RWPE1 (cell line): ENCODE measurements at regions not wholly inside any gene's neighbourhood (a gene's known extent, or its start where the extent isn't known, plus 50 kb on each side); places are given as distances from the start of the nearest gene placed in this dataset.

Experiments
- CTCF ChIA-PET: fragments of 350-600 bp; sonication (Branson Sonifier 250); formaldehyde crosslinking; extraction: SDS; loops from one replicate; lab custom pipeline; 2021; lab: Yijun Ruan, JAX
- POLR2A ChIA-PET: fragments of 400-600 bp; formaldehyde crosslinking; extraction: SDS; loops from one replicate; lab custom pipeline; 2020; ENCODE audit warnings: antibody characterized with exemption; ENCODE audit not compliant: low non-redundant PET; lab: Yijun Ruan, JAX
- DNase-seq: peaks from one replicate; pipeline ENCODE4 v3.0.0; 2012; ENCODE audit warnings: low spot score
- H3K27ac ChIP-seq: fragments of 450-650 bp; 2 replicates; pipeline ENCODE4 v1.5.1; 2017
- CTCF ChIP-seq: fragments of 450-650 bp; conservative IDR thresholded peaks from 2 replicates; pipeline ENCODE4 v1.5.1; 2017; ENCODE audit warnings: low read depth, mild to moderate bottlenecking

- no peak for DNase-seq
- H3K27ac ChIP-seq = no peak overlapping the region
- no peak for TF ChIP-seq CTCF
- POLR2A ChIA-PET = no interaction called here
- CTCF ChIA-PET = no interaction called here
Measured at GRCh38 chr18:76121011-76121410, 374.0 kb downstream of the ZNF516 start.

GRCh38 chr18:76115580-76115979, 379.5 kb downstream of the ZNF516 start:
- POLR2A ChIA-PET = no interaction called here
- no peak overlapping the region for H3K27ac ChIP-seq
- no peak for TF ChIP-seq CTCF
- no peak for DNase-seq
- CTCF ChIA-PET = no interaction called here

- CTCF ChIA-PET = no interaction called here
- no peak for TF ChIP-seq CTCF
- no peak overlapping the region for H3K27ac ChIP-seq
- DNase-seq = no peak
- POLR2A ChIA-PET = no interaction called here
Measured at GRCh38 chr18:76113101-76113500, 381.9 kb downstream of the ZNF516 start.

GRCh38 chr18:76102626-76103025, 392.4 kb downstream of the ZNF516 start:
- H3K27ac ChIP-seq = no peak overlapping the region
- ChIA-PET CTCF (no interaction called here), POLR2A (no interaction called here)
- DNase-seq = no peak
- no peak for TF ChIP-seq CTCF

- no peak for TF ChIP-seq CTCF
- CTCF ChIA-PET = no interaction called here
- POLR2A ChIA-PET = no interaction called here
- H3K27ac ChIP-seq = no peak overlapping the region
- no peak for DNase-seq
Measured at GRCh38 chr18:76102156-76102555, 392.9 kb downstream of the ZNF516 start.

- POLR2A ChIA-PET = no interaction called here
- no peak for TF ChIP-seq CTCF
- no peak for DNase-seq
- H3K27ac ChIP-seq = no peak overlapping the region
- CTCF ChIA-PET = no interaction called here
Measured at GRCh38 chr18:76099931-76100457, 395.0 kb downstream of the ZNF516 start.
